A549 (cell line): ENCODE measurements at regions not wholly inside any gene's neighbourhood (a gene's known extent, or its start where the extent isn't known, plus 50 kb on each side); places are given as distances from the start of the nearest gene placed in this dataset.

ENCODE experiments used
- ATAC-seq, 2 experiments: fragments of 200-7000 bp in 1 of 2; fragments of >200 bp in 1 of 2; cut with Nextera tagmentation in 1 of 2; cut with Tn5 transposase in 1 of 2; 3 replicates each; pipeline versions ENCODE4 v1.8.0 to v1.9.1; 2018 to 2020; ENCODE audit warnings: mild to moderate bottlenecking in 1 of 2, moderate library complexity in 1 of 2
- CTCF ChIA-PET: fragments of 300-600 bp; sonication (Branson Sonifier 250); formaldehyde crosslinking; extraction: SDS; loops from one replicate; lab custom pipeline; 2021; ENCODE audit warnings: antibody characterized with exemption, inconsistent platforms; lab: Yijun Ruan, JAX
- POLR2A ChIA-PET: fragments of 350-600 bp; formaldehyde crosslinking; extraction: SDS; loops from one replicate; lab custom pipeline; 2021; ENCODE audit warnings: antibody characterized with exemption, inconsistent platforms; lab: Yijun Ruan, JAX
- DNase-seq, 2 experiments: peaks; one replicate each; pipeline versions ENCODE4 v3.0.0 to v3.0.0-alpha.2; 2011 to 2016; ENCODE audit warnings: low read depth in 1 of 2, low spot score in 1 of 2
- FAIRE-seq: peaks from 2 replicates; lab custom pipeline; 2011; peaks lifted over from hg19 to GRCh38; lab: Jason Lieb, UNC
- H3K27ac ChIP-seq, 2 experiments: fragments of >200 bp; sonication (Bioruptor Twin); formaldehyde crosslinking; 3 replicates each; pipeline ENCODE4 v1.5.1; 2016 to 2017
- H3K4me1 ChIP-seq: fragments of >200 bp; sonication (Bioruptor Twin); formaldehyde crosslinking; 3 replicates; pipeline ENCODE4 v1.6.1; 2016
- H3K4me2 ChIP-seq: fragments of >200 bp; sonication (Bioruptor Twin); formaldehyde crosslinking; 3 replicates; pipeline ENCODE4 v1.6.1; 2016
- H3K4me3 ChIP-seq: fragments of >200 bp; sonication (Bioruptor Twin); formaldehyde crosslinking; 3 replicates; pipeline ENCODE4 v1.5.1; 2016
- H3K9me3 ChIP-seq: fragments of >200 bp; sonication (Bioruptor Twin); formaldehyde crosslinking; 3 replicates; pipeline ENCODE4 v1.6.1; 2016
- CHD4 ChIP-seq: fragments of 200-600 bp; sonication (generic); IDR thresholded peaks from 2 replicates; pipeline ENCODE4 v1.6.1; 2016; ENCODE audit warnings: antibody characterized with exemption, mild to moderate bottlenecking, borderline replicate concordance
- CTCF ChIP-seq: fragments of >200 bp; sonication (Bioruptor Twin); formaldehyde crosslinking; IDR thresholded peaks from 3 replicates; pipeline ENCODE4 v1.5.1; 2016
- ELK1 ChIP-seq: fragments of 150-350 bp; IDR thresholded peaks from 2 replicates; pipeline ENCODE4 v1.6.1; 2014; ENCODE audit warnings: low read depth, mild to moderate bottlenecking, low read length
- ESRRA ChIP-seq: fragments of 150-350 bp; IDR thresholded peaks from 2 replicates; pipeline ENCODE4 v1.6.1; 2014; ENCODE audit warnings: mild to moderate bottlenecking, low read length, borderline replicate concordance
- FOXS1 ChIP-seq: fragments of 250-450 bp; sonication (Bioruptor Pico); IDR thresholded peaks from 2 replicates; pipeline ENCODE4 v1.5.0; 2020; ENCODE audit warnings: mild to moderate bottlenecking, moderate library complexity
- HMGXB4 ChIP-seq: fragments of 250-450 bp; sonication (Bioruptor Pico); IDR thresholded peaks from 2 replicates; pipeline ENCODE4 v1.5.0; 2021; ENCODE audit warnings: mild to moderate bottlenecking, moderate library complexity, borderline replicate concordance
- KDM1A ChIP-seq: fragments of 200-600 bp; sonication (generic); IDR thresholded peaks from 2 replicates; pipeline ENCODE4 v1.6.1; 2016; ENCODE audit warnings: low read depth, mild to moderate bottlenecking
- MAFK ChIP-seq: fragments of 450-650 bp; IDR thresholded peaks from 2 replicates; pipeline ENCODE4 v1.6.1; 2014; ENCODE audit not compliant: partially characterized antibody
- MAX ChIP-seq: IDR thresholded peaks from 2 replicates; pipeline ENCODE4 v1.6.1; 2012
- NPAS2 ChIP-seq: fragments of 250-450 bp; sonication (Bioruptor Pico); IDR thresholded peaks from 2 replicates; pipeline ENCODE4 v1.8.0; 2022; ENCODE audit warnings: mild to moderate bottlenecking, moderate library complexity, borderline replicate concordance
- NR3C1 ChIP-seq: fragments of >200 bp; sonication (Bioruptor Twin); formaldehyde crosslinking; IDR thresholded peaks from 3 replicates; pipeline ENCODE4 v1.6.1; 2017
- PBX3 ChIP-seq: IDR thresholded peaks from 2 replicates; pipeline ENCODE4 v1.6.1; 2012
- POLR2AphosphoS2 ChIP-seq: conservative IDR thresholded peaks from 2 replicates; pipeline ENCODE4 v1.6.1; 2012; ENCODE audit warnings: low read length, improper control_type of control experiment, inconsistent platforms
- RARB ChIP-seq: fragments of 250-450 bp; sonication (Bioruptor Pico); IDR thresholded peaks from 2 replicates; pipeline ENCODE4 v1.8.0; 2021; ENCODE audit warnings: mild to moderate bottlenecking, moderate library complexity
- RFX5 ChIP-seq: fragments of 450-650 bp; IDR thresholded peaks from 2 replicates; pipeline ENCODE4 v1.7.1; 2014; ENCODE audit warnings: antibody characterized with exemption, mild to moderate bottlenecking, moderate library complexity
- RNF2 ChIP-seq: fragments of 200-600 bp; sonication (generic); IDR thresholded peaks from 2 replicates; pipeline ENCODE4 v1.6.1; 2016; ENCODE audit warnings: low read depth, mild to moderate bottlenecking, antibody characterized with exemption, moderate library complexity, borderline replicate concordance
- SMC3 ChIP-seq: fragments of >200 bp; sonication (Bioruptor Twin); formaldehyde crosslinking; IDR thresholded peaks from 3 replicates; pipeline ENCODE4 v1.6.1; 2018; ENCODE audit warnings: inconsistent platforms
- TP53 ChIP-seq: fragments of 250-450 bp; sonication (Bioruptor Pico); IDR thresholded peaks from 2 replicates; pipeline ENCODE4 v1.5.0; 2021; ENCODE audit warnings: mild to moderate bottlenecking, moderate library complexity
- USF2 ChIP-seq: fragments of 450-650 bp; IDR thresholded peaks from 2 replicates; pipeline ENCODE4 v1.6.1; 2014; ENCODE audit warnings: antibody characterized with exemption
- ZFP36 ChIP-seq: fragments of 450-650 bp; IDR thresholded peaks from 2 replicates; pipeline ENCODE4 v1.6.1; 2014; ENCODE audit warnings: borderline replicate concordance; ENCODE audit not compliant: partially characterized antibody
- ZSCAN20 ChIP-seq: fragments of 250-450 bp; sonication (Bioruptor Pico); IDR thresholded peaks from 2 replicates; pipeline ENCODE4 v1.8.0; 2022; ENCODE audit warnings: mild to moderate bottlenecking, moderate library complexity
- WGBS: methylation state at CpG from one replicate; pipeline ENCODE4 v1.1.6; 2017; ENCODE audit errors: missing lambda C conversion rate; 5-methylcytosine and 5-hydroxymethylcytosine counted together

- TF ChIP-seq TP53 (no peak), KDM1A (no peak), NR3C1 (no peak)
These were observed 442.5 kb downstream of the KCNH5 start (continued) for GRCh38 chr14:62602712-62603111.

GRCh38 chr14:62604524-62604923, 440.7 kb downstream of the KCNH5 start:
- H3K4me2 ChIP-seq: no peak overlapping the region
- ATAC-seq (no peak), DNase-seq (no peak), FAIRE-seq (no peak)
- WGBS: 55% methylated on average over 2 of the region's 2 CpGs
- H3K4me3 ChIP-seq: no peak overlapping the region
- H3K27ac ChIP-seq: no peak overlapping the region
- no peak for TF ChIP-seq RFX5
- TF ChIP-seq USF2: no peak
- no peak for TF ChIP-seq CHD4
- TF ChIP-seq PBX3: no peak
- TF ChIP-seq MAFK: no peak
- TF ChIP-seq RARB (CRISPR knock-in tag): no peak
- no peak for TF ChIP-seq KDM1A
- TF ChIP-seq NPAS2 (CRISPR knock-in tag): no peak
- no peak for TF ChIP-seq ZSCAN20 (CRISPR knock-in tag)
- TF ChIP-seq RNF2: no peak
- no peak for TF ChIP-seq FOXS1 (CRISPR knock-in tag)
- TF ChIP-seq HMGXB4 (CRISPR knock-in tag): no peak
- TF ChIP-seq ESRRA: no peak
- TF ChIP-seq CTCF: no peak
- TF ChIP-seq MAX: no peak
- TF ChIP-seq ELK1: no peak
- no peak for TF ChIP-seq POLR2AphosphoS2
- TF ChIP-seq ZFP36: no peak
- no peak for TF ChIP-seq SMC3
- CTCF ChIA-PET: no interaction called here
- no peaks in the 10 kb centered on the region for H3K9me3 ChIP-seq
- H3K4me1 ChIP-seq: no peaks in the 10 kb centered on the region
- POLR2A ChIA-PET: no interaction called here
